Pancreas (tissue), 10 donors: ENCODE measurements at regions not wholly inside any gene's neighbourhood (a gene's known extent, or its start where the extent isn't known, plus 50 kb on each side); places are given as distances from the start of the nearest gene placed in this dataset.

ENCODE experiments used
- ATAC-seq, 4 donors: fragments of 200-7000 bp; cut with Tn5 transposase; one replicate each; pipeline versions ENCODE4 v1.8.0 to v1.9.1; 2020; ENCODE audit warnings: mild to moderate bottlenecking in 4 of 4, moderate library complexity in 4 of 4
- DNase-seq, 6 donors: peaks; one replicate each; pipeline ENCODE4 v3.0.0-alpha.2; 2020
- FAIRE-seq: peaks from 2 replicates; lab custom pipeline; 2012; peaks lifted over from hg19 to GRCh38; lab: Jason Lieb, UNC
- H3K27ac ChIP-seq, 4 donors: fragments of 200-600 bp; sonication (generic); 1 replicate in 3 of 4; 2 replicates in 1 of 4; pipeline versions ENCODE4 v1.5.0 to v1.8.0; 2020
- H3K27me3 ChIP-seq, 4 donors: fragments of 200-600 bp; one replicate each; pipeline ENCODE4 v1.8.0; 2021
- H3K36me3 ChIP-seq, 3 donors: fragments of 200-600 bp; sonication (generic) in 1 of 3; one replicate each; pipeline versions ENCODE4 v1.5.0 to v1.8.0; 2020 to 2021
- H3K4me1 ChIP-seq, 3 donors: fragments of 200-600 bp; one replicate each; pipeline ENCODE4 v1.8.0; 2021
- H3K4me3 ChIP-seq, 4 donors: fragments of 200-600 bp; sonication (generic) in 2 of 4; one replicate each; pipeline versions ENCODE4 v1.5.0 to v1.8.0; 2020 to 2021
- H3K9me3 ChIP-seq, 4 donors: fragments of 200-600 bp; one replicate each; pipeline ENCODE4 v1.8.0; 2021
- WGBS, 2 donors: extraction: QIAGEN DNeasy Blood & Tissue Kit; methylation state at CpG; one replicate each; pipeline ENCODE4 v1.1.7; 2013; 5-methylcytosine and 5-hydroxymethylcytosine counted together
- intact Hi-C, 3 donors: fragments of 100-400 bp; cut with DNase I; formaldehyde crosslinking; loops; one replicate each; pipeline versions ENCODE4 v1.11.1 to v1.14.2; 2022
- TF ChIP-seq, protein P1 (sequence below), 4 donors: fragments of 200-600 bp; sonication (generic) in 3 of 4; IDR thresholded peaks; one replicate each; pipeline versions ENCODE4 v1.5.0 to v1.8.0; 2021; ENCODE audit warnings: antibody characterized with exemption in 4 of 4
- donor health status: healthy with polysubstance abuse.
- donor health status: DM: no; HTN: no; CAD: no; lungs with moderate emphysema.
- donor health status: DM: no; HTN: no; CAD: no.
- donor health status: control.
- donor health status: control.
- donor health status: Bipolar disorder and iron deficiency.
- donor health status: DM: yes; HTN: yes; CAD: no.
- donor health status: DM: no; HTN: no; CAD: no.
- donor health status: DM: no; HTN: no; CAD: no.
- donor health status: DM: yes; HTN: yes; CAD: no.

DNA sequence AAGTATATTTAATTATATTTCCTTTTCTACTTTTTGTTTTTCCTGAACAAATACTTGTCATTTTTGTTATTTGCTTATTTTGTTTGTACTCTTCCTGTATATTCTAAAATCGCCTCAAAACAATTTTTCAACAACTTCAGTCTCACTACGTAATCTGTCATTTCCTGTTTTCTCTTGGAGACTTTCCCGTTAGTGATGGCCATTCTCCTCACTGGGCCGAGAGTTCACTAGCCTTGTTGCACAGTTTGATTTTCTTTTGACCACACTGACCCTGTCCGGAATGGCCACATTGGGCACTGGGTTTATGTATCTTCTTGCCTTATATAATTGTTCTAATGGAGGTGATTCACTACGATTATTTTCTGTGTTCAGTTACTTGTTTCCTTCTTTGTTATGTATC is 726.1 kb downstream of the FAM181B start:
- WGBS, 2 donors: 55 to 70% methylated on average over 6 of the region's 6 CpGs
- FAIRE-seq (no peak), ATAC-seq (no peak), DNase-seq (no peak)
- Histone ChIP-seq H3K4me1 (no peaks in the 10 kb centered on the region), H3K27ac (no peak overlapping the region), H3K27me3 (no peaks in the 10 kb centered on the region), H3K4me3 (no peak overlapping the region), H3K9me3 (no peaks in the 10 kb centered on the region), H3K36me3 (no peaks in the 10 kb centered on the region)
- TF ChIP-seq, protein P1, sequence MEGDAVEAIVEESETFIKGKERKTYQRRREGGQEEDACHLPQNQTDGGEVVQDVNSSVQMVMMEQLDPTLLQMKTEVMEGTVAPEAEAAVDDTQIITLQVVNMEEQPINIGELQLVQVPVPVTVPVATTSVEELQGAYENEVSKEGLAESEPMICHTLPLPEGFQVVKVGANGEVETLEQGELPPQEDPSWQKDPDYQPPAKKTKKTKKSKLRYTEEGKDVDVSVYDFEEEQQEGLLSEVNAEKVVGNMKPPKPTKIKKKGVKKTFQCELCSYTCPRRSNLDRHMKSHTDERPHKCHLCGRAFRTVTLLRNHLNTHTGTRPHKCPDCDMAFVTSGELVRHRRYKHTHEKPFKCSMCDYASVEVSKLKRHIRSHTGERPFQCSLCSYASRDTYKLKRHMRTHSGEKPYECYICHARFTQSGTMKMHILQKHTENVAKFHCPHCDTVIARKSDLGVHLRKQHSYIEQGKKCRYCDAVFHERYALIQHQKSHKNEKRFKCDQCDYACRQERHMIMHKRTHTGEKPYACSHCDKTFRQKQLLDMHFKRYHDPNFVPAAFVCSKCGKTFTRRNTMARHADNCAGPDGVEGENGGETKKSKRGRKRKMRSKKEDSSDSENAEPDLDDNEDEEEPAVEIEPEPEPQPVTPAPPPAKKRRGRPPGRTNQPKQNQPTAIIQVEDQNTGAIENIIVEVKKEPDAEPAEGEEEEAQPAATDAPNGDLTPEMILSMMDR (IDR thresholded peaks at IDR 0.05): no peak
- intact Hi-C loops: no loop called here

DNA sequence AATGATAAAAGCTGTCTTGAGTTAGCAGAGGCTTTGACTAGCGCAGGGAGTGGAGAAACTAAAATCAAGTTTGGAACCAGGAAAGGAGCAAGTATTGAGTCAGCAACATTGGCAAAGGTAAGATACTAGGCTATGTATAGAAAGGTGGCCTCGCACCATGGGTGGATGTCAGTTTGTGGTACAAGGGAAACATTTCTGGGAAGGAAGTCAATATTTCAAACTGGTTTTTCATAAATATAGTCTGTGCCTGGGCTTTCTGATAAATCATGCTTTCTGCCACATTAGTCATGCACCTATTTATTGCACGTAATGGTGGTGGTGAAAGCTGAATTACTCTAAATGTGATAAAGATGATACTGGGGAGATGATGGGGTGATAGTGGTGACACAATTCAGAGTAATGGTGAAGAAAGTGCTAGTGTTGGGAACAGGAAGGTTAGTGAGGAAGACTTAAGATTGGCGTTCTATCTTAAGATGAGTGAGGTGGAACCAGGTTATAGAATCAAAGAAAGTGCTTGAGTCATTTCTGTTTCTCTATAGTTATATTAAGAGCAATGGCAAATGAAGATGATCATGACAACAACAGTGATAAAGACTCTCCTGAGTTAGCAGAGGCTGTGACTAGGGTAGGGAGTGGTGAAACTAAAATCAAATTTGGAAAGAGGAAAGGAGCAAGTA is 729.0 kb downstream of the FAM181B start:
- Histone ChIP-seq H3K9me3 (no peaks in the 10 kb centered on the region), H3K27ac (no peak overlapping the region), H3K27me3 (no peaks in the 10 kb centered on the region), H3K4me1 (no peaks in the 10 kb centered on the region), H3K36me3 (no peaks in the 10 kb centered on the region), H3K4me3 (no peak overlapping the region)
- FAIRE-seq: no peak
- TF ChIP-seq, protein P1 (IDR thresholded peaks at IDR 0.05): no peak
- no peak for ATAC-seq
- intact Hi-C loops: no loop called here
- no peak for DNase-seq
- 75 to 81% methylated on average over 4 of the region's 4 CpGs for WGBS, 2 donors

DNA sequence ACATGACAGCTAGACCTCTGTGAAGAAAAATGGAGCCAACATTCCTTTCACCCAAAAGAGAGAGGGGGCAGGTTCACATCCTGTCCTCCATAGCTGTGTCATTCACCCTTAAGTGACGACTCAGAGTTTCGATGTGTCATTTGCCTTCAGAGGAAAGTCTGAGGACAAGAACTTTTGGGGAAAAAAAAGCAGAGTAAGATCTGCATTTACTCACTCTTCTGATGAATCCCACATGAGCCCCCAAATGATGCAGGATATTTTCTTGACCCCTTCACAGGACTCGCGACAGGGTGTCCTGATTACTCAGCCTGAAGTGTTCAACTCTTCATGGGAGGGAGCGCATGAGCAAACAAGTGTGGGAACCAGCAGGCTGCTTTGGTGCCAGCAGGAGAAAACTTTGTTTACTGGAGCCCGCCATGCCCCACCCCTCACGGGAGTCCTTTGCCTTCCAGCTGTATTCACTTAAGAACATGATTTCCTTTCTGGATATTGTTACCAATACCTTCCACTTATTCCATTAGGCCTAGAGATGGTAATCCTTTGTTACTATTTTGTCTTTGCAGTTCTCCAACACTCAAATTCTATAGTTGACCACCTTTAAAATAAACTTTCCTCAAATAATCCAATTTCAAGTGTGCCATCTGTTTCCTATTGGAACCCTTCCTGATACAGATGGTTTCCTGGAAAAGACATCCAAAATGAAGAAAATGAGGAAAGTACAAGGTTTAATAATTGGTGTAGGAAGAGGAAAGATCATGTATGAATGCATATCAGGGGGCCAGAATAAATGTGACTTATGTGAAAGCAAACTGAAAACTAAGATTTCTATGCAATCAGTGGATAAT is 729.8 kb downstream of the FAM181B start:
- Histone ChIP-seq H3K36me3 (no peaks in the 10 kb centered on the region), H3K27me3 (no peaks in the 10 kb centered on the region), H3K4me1 (no peaks in the 10 kb centered on the region), H3K27ac (no peak overlapping the region), H3K4me3 (no peak overlapping the region), H3K9me3 (no peaks in the 10 kb centered on the region)
- FAIRE-seq: no peak
- WGBS, 2 donors: 39 to 47% methylated on average over 7 of the region's 7 CpGs
- no peak for DNase-seq
- peak in 1 of 4 donors; percentile 68 for ATAC-seq
- TF ChIP-seq, protein P1 (IDR thresholded peaks at IDR 0.05): no peak
- intact Hi-C loops: no loop called here

DNA sequence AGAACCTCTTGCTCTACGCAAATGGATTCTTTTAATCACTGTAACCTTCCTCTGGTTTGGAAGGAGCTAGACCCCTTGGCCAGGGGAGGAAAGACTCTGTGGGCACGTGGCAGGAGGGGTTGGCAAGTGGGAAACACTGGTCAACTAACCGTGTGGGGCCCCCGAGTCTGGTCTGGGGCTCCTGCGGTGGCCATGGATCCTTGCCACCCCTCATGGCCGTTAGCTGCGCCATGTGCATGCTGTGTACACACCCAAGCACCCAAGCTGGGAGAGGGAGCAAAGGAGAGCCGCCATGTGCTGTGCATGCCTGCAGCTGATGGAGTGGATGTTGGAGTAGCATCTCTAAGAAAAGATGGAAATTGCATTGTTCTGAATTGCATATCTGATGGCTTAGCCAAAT is 730.6 kb downstream of the FAM181B start:
- H3K9me3 ChIP-seq: no peaks in the 10 kb centered on the region
- H3K36me3 ChIP-seq: no peaks in the 10 kb centered on the region
- DNase-seq: peak in 1 of 6 donors; percentile 33
- no peaks in the 10 kb centered on the region for H3K4me1 ChIP-seq
- no peak overlapping the region for H3K27ac ChIP-seq
- no peak for ATAC-seq
- TF ChIP-seq, protein P1 (IDR thresholded peaks at IDR 0.05): no peak
- no peak for FAIRE-seq
- H3K4me3 ChIP-seq: no peak overlapping the region
- 74 to 89% methylated on average over 8 of the region's 8 CpGs for WGBS, 2 donors
- no peaks in the 10 kb centered on the region for H3K27me3 ChIP-seq
- intact Hi-C loops: no loop called here

DNA sequence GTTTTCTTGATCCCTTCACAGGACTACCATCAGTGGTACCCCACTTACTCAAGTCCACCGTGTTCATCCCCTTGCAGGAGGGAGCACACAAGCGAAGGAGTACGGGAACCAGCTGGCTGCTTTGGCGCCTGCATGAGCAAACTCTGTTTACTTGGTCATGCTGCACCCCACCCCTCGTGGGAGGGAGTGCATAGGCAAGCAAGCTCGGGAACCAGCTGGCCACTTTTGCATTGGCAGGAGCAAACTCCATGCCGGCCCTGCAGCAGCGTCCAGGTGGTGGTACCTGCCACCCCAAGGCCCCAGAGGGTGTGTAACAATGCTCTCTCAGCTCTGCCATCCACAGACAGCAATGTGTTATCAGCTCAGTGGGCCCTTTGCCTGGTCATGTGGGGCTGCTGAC is 737.8 kb downstream of the FAM181B start:
- TF ChIP-seq, protein P1 (IDR thresholded peaks at IDR 0.05): no peak
- no peak for FAIRE-seq
- no peaks in the 10 kb centered on the region for H3K9me3 ChIP-seq
- H3K27me3 ChIP-seq: no peaks in the 10 kb centered on the region
- no peak overlapping the region for H3K27ac ChIP-seq
- no peaks in the 10 kb centered on the region for H3K36me3 ChIP-seq
- 56 to 67% methylated on average over 8 of the region's 8 CpGs for WGBS, 2 donors
- no peak for ATAC-seq
- no peak for DNase-seq
- intact Hi-C loops: no loop called here
- H3K4me3 ChIP-seq: no peak overlapping the region
- no peaks in the 10 kb centered on the region for H3K4me1 ChIP-seq
